Left lung (tissue), 4 donors: ENCODE measurements at regions not wholly inside any gene's neighbourhood (a gene's known extent, or its start where the extent isn't known, plus 50 kb on each side); places are given as distances from the start of the nearest gene placed in this dataset.

Experiments
- ATAC-seq: fragments of 200-7000 bp; cut with Tn5 transposase; one replicate; pipeline ENCODE4 v1.9.1; 2020; ENCODE audit warnings: moderate library complexity
- DNase-seq, 4 donors: peaks; one replicate each; pipeline ENCODE4 v3.0.0-alpha.2; 2013 to 2020
- H3K27ac ChIP-seq, 2 donors: fragments of 200-600 bp; sonication (generic) in 1 of 2; one replicate each; pipeline versions ENCODE4 v1.5.0 to v1.8.0; 2020 to 2021
- H3K27me3 ChIP-seq, 2 donors: fragments of 200-600 bp; sonication (generic) in 1 of 2; one replicate each; pipeline versions ENCODE4 v1.5.0 to v1.8.0; 2020 to 2021
- H3K36me3 ChIP-seq, 2 donors: fragments of 200-600 bp; sonication (generic) in 1 of 2; one replicate each; pipeline versions ENCODE4 v1.5.0 to v1.8.0; 2020 to 2021
- H3K4me1 ChIP-seq, 2 donors: fragments of 200-600 bp; one replicate each; pipeline ENCODE4 v1.8.0; 2021
- H3K4me3 ChIP-seq, 2 donors: fragments of 200-600 bp; sonication (generic) in 1 of 2; one replicate each; pipeline versions ENCODE4 v1.5.0 to v1.8.0; 2020 to 2021; ENCODE audit warnings: mild to moderate bottlenecking in 1 of 2
- H3K9me3 ChIP-seq, 2 donors: fragments of 200-600 bp; sonication (generic) in 1 of 2; one replicate each; pipeline versions ENCODE4 v1.5.0 to v1.8.0; 2020 to 2021
- CTCF ChIP-seq, 2 donors: fragments of 200-600 bp; sonication (generic) in 1 of 2; IDR thresholded peaks; one replicate each; pipeline versions ENCODE4 v1.5.0 to v1.8.0; 2021; ENCODE audit warnings: antibody characterized with exemption in 2 of 2
- intact Hi-C, 2 donors: fragments of 100-400 bp; cut with DNase I; formaldehyde crosslinking; loops; one replicate each; pipeline versions ENCODE4 v1.11.2 to v1.14.2; 2022
- donor health status: DM: no; HTN: yes; CAD: no.
- donor health status: DM: no; HTN: no; CAD: no.

DNA sequence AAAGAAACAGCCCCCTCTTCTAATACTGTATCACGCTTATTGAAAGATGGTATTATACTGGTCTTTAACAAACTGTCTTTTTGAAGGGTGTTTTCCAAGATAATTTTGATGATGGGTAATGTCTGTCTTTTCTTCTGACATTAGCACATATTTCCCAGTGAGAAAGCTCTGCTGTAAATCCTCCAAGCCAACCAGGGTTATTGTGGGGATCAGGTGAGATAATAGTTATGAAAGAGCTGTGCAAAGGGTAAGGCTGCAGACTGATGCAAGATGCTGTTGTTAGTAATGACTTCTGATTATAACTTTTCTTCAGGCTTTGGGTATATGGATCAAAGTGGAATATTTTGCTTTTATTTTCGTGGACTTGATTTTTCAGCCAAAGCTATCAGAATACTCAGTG lies 581.7 kb downstream of the REEP3 start:
- no peaks in the 10 kb centered on the region for H3K4me1 ChIP-seq
- no peak for TF ChIP-seq CTCF (IDR thresholded peaks at IDR 0.05)
- ATAC-seq (no peak), DNase-seq (no peak)
- no peak overlapping the region for H3K27ac ChIP-seq
- H3K4me3 ChIP-seq, result no peak overlapping the region
- intact Hi-C loops, result no loop called here
- no peaks in the 10 kb centered on the region for H3K27me3 ChIP-seq
- no peaks in the 10 kb centered on the region for H3K36me3 ChIP-seq
- no peaks in the 10 kb centered on the region for H3K9me3 ChIP-seq

DNA sequence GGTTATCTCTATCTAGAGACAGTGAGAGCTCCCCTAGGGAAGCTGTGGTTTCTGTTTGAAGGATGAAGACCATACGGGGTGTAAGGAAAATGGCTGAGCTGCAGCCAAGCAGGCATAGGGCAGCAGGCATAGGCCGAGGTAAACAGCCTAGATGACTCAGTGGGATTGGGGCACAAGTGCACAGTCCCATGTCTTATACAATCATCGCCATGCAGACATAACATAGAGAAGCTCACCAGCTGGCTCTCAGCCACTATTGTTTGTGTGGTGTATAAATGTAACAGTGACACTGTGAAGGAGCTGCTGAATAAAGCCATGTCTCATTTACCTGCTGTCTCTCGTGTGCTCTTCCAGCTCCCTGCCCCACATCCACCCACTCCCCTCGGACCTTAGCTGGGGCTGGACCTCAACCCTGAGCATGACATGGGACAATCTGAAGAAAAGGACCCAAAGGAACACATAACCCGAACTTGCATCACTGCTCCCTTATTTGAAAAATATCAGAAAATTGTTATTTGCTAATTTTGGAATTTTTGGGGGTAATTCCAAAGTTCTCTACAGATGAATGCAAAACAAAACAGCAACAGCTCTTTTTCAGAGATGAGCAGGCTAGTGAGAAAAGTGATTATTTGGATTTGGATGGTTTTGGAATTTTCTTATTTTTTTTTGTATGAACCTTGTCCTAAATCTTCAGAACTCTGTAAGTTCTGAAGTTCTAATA lies 582.7 kb downstream of the REEP3 start:
- no peak overlapping the region for H3K27ac ChIP-seq
- intact Hi-C loops, result no loop called here
- H3K36me3 ChIP-seq, result no peaks in the 10 kb centered on the region
- no peak for TF ChIP-seq CTCF (IDR thresholded peaks at IDR 0.05)
- H3K27me3 ChIP-seq, result no peaks in the 10 kb centered on the region
- DNase-seq (no peak), ATAC-seq (no peak)
- no peaks in the 10 kb centered on the region for H3K9me3 ChIP-seq
- no peak overlapping the region for H3K4me3 ChIP-seq
- no peaks in the 10 kb centered on the region for H3K4me1 ChIP-seq

- H3K4me3 ChIP-seq, result no peak overlapping the region
- intact Hi-C loops, result no loop called here
- H3K9me3 ChIP-seq, result no peaks in the 10 kb centered on the region
- ATAC-seq, result no peak
- H3K36me3 ChIP-seq, result no peaks in the 10 kb centered on the region
- H3K4me1 ChIP-seq, result no peaks in the 10 kb centered on the region
- TF ChIP-seq CTCF (IDR thresholded peaks at IDR 0.05), result no peak
- H3K27ac ChIP-seq, result no peak overlapping the region
- no peak for DNase-seq
- H3K27me3 ChIP-seq, result no peaks in the 10 kb centered on the region
These were observed 588.8 kb downstream of the REEP3 start for GRCh38 chr10:64109926-64110495.

GRCh38 chr10:64112701-64113355 lies 591.6 kb downstream of the REEP3 start:
- Histone ChIP-seq H3K36me3 (no peaks in the 10 kb centered on the region), H3K4me3 (no peak overlapping the region), H3K27me3 (no peaks in the 10 kb centered on the region), H3K9me3 (no peaks in the 10 kb centered on the region), H3K27ac (no peak overlapping the region), H3K4me1 (no peaks in the 10 kb centered on the region)
- ATAC-seq, result no peak
- DNase-seq, result no peak
- TF ChIP-seq CTCF (IDR thresholded peaks at IDR 0.05), result no peak
- intact Hi-C loops, result no loop called here

GRCh38 chr10:64113375-64113774 lies 592.2 kb downstream of the REEP3 start:
- H3K36me3 ChIP-seq, result no peaks in the 10 kb centered on the region
- no peaks in the 10 kb centered on the region for H3K9me3 ChIP-seq
- DNase-seq (no peak), ATAC-seq (no peak)
- TF ChIP-seq CTCF (IDR thresholded peaks at IDR 0.05), result no peak
- no peak overlapping the region for H3K4me3 ChIP-seq
- no peaks in the 10 kb centered on the region for H3K27me3 ChIP-seq
- intact Hi-C loops, result no loop called here
- H3K4me1 ChIP-seq, result no peaks in the 10 kb centered on the region
- no peak overlapping the region for H3K27ac ChIP-seq
